HG03196 (cell line): ENCODE measurements at regions not wholly inside any gene's neighbourhood (a gene's known extent, or its start where the extent isn't known, plus 50 kb on each side); places are given as distances from the start of the nearest gene placed in this dataset.

Experiments used
- ATAC-seq: cut with Tn5 transposase; IDR thresholded peaks from one replicate; pipeline ENCODE4 v1.9.1; 2021; ENCODE audit not compliant: unreplicated experiment

GRCh38 chr2:226337941-226338600, 461.5 kb downstream of the IRS1 start:
- no peak for ATAC-seq

- ATAC-seq = no peak
Measured at GRCh38 chr2:226336283-226336682, 463.3 kb downstream of the IRS1 start.

GRCh38 chr2:226334981-226335720, 464.5 kb downstream of the IRS1 start:
- ATAC-seq = no peak

- ATAC-seq = no peak
Measured at GRCh38 chr2:226333388-226333787, 466.2 kb downstream of the IRS1 start.

GRCh38 chr2:226330206-226330605, 469.4 kb downstream of the IRS1 start:
- ATAC-seq = no peak

GRCh38 chr2:226329180-226329579, 470.4 kb downstream of the IRS1 start:
- ATAC-seq = no peak

- no peak for ATAC-seq
Measured at GRCh38 chr2:226327830-226328229, 471.8 kb downstream of the IRS1 start.

- no peak for ATAC-seq
Measured at GRCh38 chr2:226325526-226325925, 474.1 kb downstream of the IRS1 start.

GRCh38 chr2:226320076-226320948, 479.3 kb downstream of the IRS1 start:
- ATAC-seq = no peak

- ATAC-seq = no peak
Measured at GRCh38 chr2:226317970-226318369, 481.6 kb downstream of the IRS1 start.

- ATAC-seq = no peak
Measured at GRCh38 chr2:226313060-226313459, 486.6 kb downstream of the IRS1 start.

- ATAC-seq = no peak
Measured at GRCh38 chr2:226312155-226312554, 487.5 kb downstream of the IRS1 start.

- no peak for ATAC-seq
Measured at GRCh38 chr2:226310146-226310545, 489.5 kb downstream of the IRS1 start.

- no peak for ATAC-seq
Measured at GRCh38 chr2:226308986-226309385, 490.6 kb downstream of the IRS1 start.

GRCh38 chr2:226308323-226308680, 491.3 kb downstream of the IRS1 start:
- ATAC-seq = no peak

GRCh38 chr2:226307487-226308322, 491.9 kb downstream of the IRS1 start:
- no peak for ATAC-seq

- ATAC-seq = no peak
Measured at GRCh38 chr2:226306969-226307368, 492.7 kb downstream of the IRS1 start.

GRCh38 chr2:226304308-226304707, 495.3 kb downstream of the IRS1 start:
- ATAC-seq = no peak

- ATAC-seq = no peak
Measured at GRCh38 chr2:226303707-226304106, 495.9 kb downstream of the IRS1 start.

- ATAC-seq = no peak
Measured at GRCh38 chr2:226300196-226300886, 499.3 kb downstream of the IRS1 start.
